ENCODE measurements at regions not wholly inside any gene's neighbourhood (a gene's known extent, or its start where the extent isn't known, plus 50 kb on each side); places are given as distances from the start of the nearest gene placed in this dataset.
"Not testable (repeated sequence)": the region's sequence is repeated elsewhere in the genome, so short reads cannot be mapped to it uniquely, and the experiment has no call there.

GRCh38 chr7:55743454-55743717, 119.2 kb downstream of the SEPTIN14 start:
- H3K27ac ChIP-seq; H3K4me3 ChIP-seq; intact Hi-C loops (cut with DNase I); H3K27me3 ChIP-seq; DNase-seq; H3K9me3 ChIP-seq (replicated peaks in 1 of 3); H3K4me1 ChIP-seq (replicated peaks in 1 of 2); H3K36me3 ChIP-seq (replicated peaks in 1 of 2): not testable (repeated sequence)
- 86 to 95% (median 88%) methylated on average over 5 to 12 of the region's 12 CpGs; no CpG with 5 or more reads in 1 of the 4 donors for WGBS, 4 donors

DNA sequence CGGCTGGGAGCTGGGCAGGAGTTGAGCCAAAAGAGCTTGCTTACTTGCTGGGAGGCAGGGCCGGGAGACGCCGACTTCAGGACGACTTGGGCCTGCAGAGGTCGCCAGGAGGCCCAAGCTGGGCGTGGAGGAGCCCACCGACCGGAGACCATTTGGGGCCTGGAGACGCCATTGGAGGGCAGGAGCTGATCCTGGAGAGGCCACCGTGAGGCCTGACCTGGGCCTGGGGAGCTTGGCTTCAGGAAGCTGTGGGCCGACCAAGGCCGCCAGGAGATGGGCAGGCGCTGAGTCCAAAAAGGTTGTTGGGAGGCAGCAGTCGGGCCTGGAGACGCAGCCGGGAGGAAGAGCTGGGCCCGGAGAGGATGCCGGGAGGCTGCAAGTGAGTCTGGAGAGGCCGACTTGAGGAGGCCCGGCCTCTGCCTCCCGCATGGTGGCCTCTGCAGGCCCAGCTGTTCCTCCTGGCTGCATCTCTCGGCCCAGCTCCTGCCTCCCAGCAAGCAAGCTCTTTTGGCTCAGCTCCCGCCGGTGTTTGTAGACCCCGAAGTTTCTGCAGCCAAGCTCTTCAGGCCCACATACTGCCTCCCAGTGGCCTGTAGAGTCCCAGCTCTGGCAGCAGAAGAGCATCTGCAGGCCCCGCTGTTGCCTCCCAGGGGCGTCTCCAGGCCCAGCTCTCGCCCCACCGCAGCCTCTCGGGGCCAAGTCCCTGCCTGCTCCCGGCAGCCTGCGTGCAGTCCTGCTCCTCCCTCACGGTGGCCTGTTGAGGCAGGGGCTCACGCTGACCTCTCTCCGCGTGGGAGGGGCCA, 119.7 kb downstream of the SEPTIN14 start:
- DNase-seq; intact Hi-C loops (cut with DNase I); H3K27me3 ChIP-seq; H3K4me3 ChIP-seq; H3K36me3 ChIP-seq (replicated peaks in 1 of 2); H3K4me1 ChIP-seq (replicated peaks in 1 of 2); H3K27ac ChIP-seq; H3K9me3 ChIP-seq (replicated peaks in 1 of 3): not testable (repeated sequence)
- WGBS, 4 donors = 89 to 96% (median 94%) methylated on average over 13 to 35 of the region's 37 CpGs

- H3K4me3 ChIP-seq; H3K4me1 ChIP-seq (replicated peaks in 1 of 2); DNase-seq; intact Hi-C loops (cut with DNase I); H3K27me3 ChIP-seq; H3K27ac ChIP-seq; H3K9me3 ChIP-seq (replicated peaks in 1 of 3); H3K36me3 ChIP-seq (replicated peaks in 1 of 2): not testable (repeated sequence)
- 71 to 83% (median 75%) methylated on average over 7 to 47 of the region's 47 CpGs for whole genome bisulfite sequencing, 4 donors
Observed at GRCh38 chr7:55741721-55742631, 120.6 kb downstream of the SEPTIN14 start.

GRCh38 chr7:55740633-55741250, 121.8 kb downstream of the SEPTIN14 start:
- not testable (repeated sequence) for DNase-seq

DNA sequence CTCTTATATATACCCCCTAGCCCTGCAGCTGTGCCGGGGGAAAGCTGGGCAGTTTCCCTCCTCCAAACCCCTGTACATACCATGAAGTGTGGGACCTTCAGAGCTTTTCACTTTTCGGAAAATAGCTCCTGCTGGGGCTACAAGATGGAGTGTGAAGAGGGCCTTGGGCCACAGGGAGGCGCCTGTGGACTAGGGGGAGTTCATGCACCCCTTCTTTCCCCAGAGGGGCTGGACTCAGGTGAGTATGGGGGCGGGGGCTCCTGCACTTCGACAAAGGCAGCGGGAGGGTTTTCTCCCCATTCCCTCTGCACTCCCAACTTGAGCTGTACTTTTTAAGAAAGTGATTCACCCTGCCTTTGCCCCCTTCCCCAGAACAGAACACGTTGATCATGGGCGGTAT, 122.5 kb downstream of the SEPTIN14 start:
- DNase-seq; H3K9me3 ChIP-seq (replicated peaks in 1 of 3); H3K36me3 ChIP-seq (replicated peaks in 1 of 2); intact Hi-C loops (cut with DNase I); H3K4me3 ChIP-seq; H3K27me3 ChIP-seq; H3K4me1 ChIP-seq (replicated peaks in 1 of 2); H3K27ac ChIP-seq: not testable (repeated sequence)
- WGBS, 4 donors = 84 to 90% (median 88%) methylated on average over 5 to 6 of the region's 8 CpGs

More at GRCh38 chr7:55740633-55741250, 121.8 kb downstream of the SEPTIN14 start:
- H3K36me3 ChIP-seq (replicated peaks in 1 of 2); H3K4me1 ChIP-seq (replicated peaks in 1 of 2); H3K9me3 ChIP-seq (replicated peaks in 1 of 3); H3K27me3 ChIP-seq; intact Hi-C loops (cut with DNase I); H3K4me3 ChIP-seq; H3K27ac ChIP-seq: not testable (repeated sequence)
- WGBS, 4 donors = 72 to 85% (median 82%) methylated on average over 16 to 27 of the region's 27 CpGs

- H3K27ac ChIP-seq; DNase-seq; H3K4me1 ChIP-seq (replicated peaks in 1 of 2); H3K4me3 ChIP-seq; H3K9me3 ChIP-seq (replicated peaks in 1 of 3); intact Hi-C loops (cut with DNase I); H3K27me3 ChIP-seq; H3K36me3 ChIP-seq (replicated peaks in 1 of 2): not testable (repeated sequence)
- 78 to 86% (median 84%) methylated on average over 7 to 11 of the region's 11 CpGs for WGBS, 4 donors
Observed at GRCh38 chr7:55736641-55737221, 125.8 kb downstream of the SEPTIN14 start.
